Osteoblast (primary cell): ENCODE measurements at regions not wholly inside any gene's neighbourhood (a gene's known extent, or its start where the extent isn't known, plus 50 kb on each side); places are given as distances from the start of the nearest gene placed in this dataset.

Source experiments
- DNase-seq: peaks from one replicate; pipeline ENCODE4 v3.0.0; 2011; ENCODE audit warnings: low spot score, mixed read lengths; ENCODE audit not compliant: insufficient read length; ENCODE audit errors: missing footprints
- H2AFZ ChIP-seq: 2 replicates; pipeline ENCODE4 v1.6.0; 2011; ENCODE audit warnings: mild to moderate bottlenecking, low read length
- H3K27ac ChIP-seq: 2 replicates; pipeline ENCODE4 v1.5.1; 2011; ENCODE audit warnings: mild to moderate bottlenecking, low read depth, low read length, moderate library complexity
- H3K27me3 ChIP-seq: 2 replicates; pipeline ENCODE4 v1.6.0; 2012; ENCODE audit warnings: mild to moderate bottlenecking, control low read depth, inconsistent platforms, low read length, moderate library complexity; ENCODE audit not compliant: insufficient read depth
- H3K36me3 ChIP-seq: 2 replicates; pipeline ENCODE4 v1.5.1; 2011; ENCODE audit warnings: mild to moderate bottlenecking, low read length, control low read depth, moderate library complexity; ENCODE audit not compliant: insufficient read depth
- H3K4me1 ChIP-seq: 2 replicates; pipeline ENCODE4 v1.5.1; 2011; ENCODE audit warnings: mild to moderate bottlenecking, low read length, control low read depth, moderate library complexity; ENCODE audit not compliant: insufficient read depth
- H3K4me2 ChIP-seq: 2 replicates; pipeline ENCODE4 v1.6.0; 2011; ENCODE audit warnings: mild to moderate bottlenecking, low read length; ENCODE audit not compliant: insufficient read depth
- H3K4me3 ChIP-seq: fragments of 200-600 bp; sonication (generic); 3 replicates; pipeline ENCODE4 v1.5.1; 2012; ENCODE audit warnings: mild to moderate bottlenecking, low read length, inconsistent platforms; ENCODE audit not compliant: insufficient read depth
- H3K79me2 ChIP-seq: 2 replicates; pipeline ENCODE4 v1.6.0; 2012; ENCODE audit warnings: mild to moderate bottlenecking, low read length, control low read depth, inconsistent platforms; ENCODE audit not compliant: insufficient read depth
- H3K9me3 ChIP-seq: 2 replicates; pipeline ENCODE4 v1.5.1; 2011; ENCODE audit warnings: low read depth, low read length, control low read depth
- H4K20me1 ChIP-seq: 2 replicates; pipeline ENCODE4 v1.6.0; 2012; ENCODE audit warnings: mild to moderate bottlenecking, low read length, control low read depth; ENCODE audit not compliant: insufficient read depth
- TF ChIP-seq, protein P1 (sequence below): IDR thresholded peaks from 2 replicates; pipeline ENCODE4 v1.5.1; 2011; ENCODE audit warnings: mild to moderate bottlenecking, low read depth, low read length, moderate library complexity; ENCODE audit errors: extremely low read depth

DNA sequence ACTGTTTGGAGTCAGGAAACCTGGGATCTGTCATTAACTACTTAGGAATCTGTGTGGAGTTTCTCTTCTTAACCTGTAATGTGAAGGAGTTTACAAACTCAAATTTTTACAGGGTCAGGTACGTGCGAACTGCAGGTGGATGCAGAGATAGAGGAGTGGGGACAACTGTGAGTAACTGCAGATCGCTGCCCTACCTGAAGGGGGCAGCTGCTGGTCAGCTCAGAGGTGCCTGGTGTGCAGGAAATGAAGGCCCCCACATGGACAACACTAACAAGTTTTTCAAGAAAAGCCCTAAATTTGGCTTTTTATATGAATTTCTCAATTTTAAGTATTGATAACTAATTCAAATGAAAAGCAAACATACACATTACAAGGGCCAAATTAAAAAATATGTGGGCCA, 380.0 kb downstream of the REEP3 start:
- Histone ChIP-seq H3K27me3 (no peaks in the 10 kb centered on the region), H3K27ac (no peak overlapping the region), H3K4me1 (peaks cover 5% of the 10 kb centered on the region), H2AFZ (no peak overlapping the region), H3K9me3 (no peaks in the 10 kb centered on the region), H4K20me1 (no peaks in the 10 kb centered on the region), H3K4me2 (no peak overlapping the region), H3K4me3 (no peak overlapping the region), H3K36me3 (no peaks in the 10 kb centered on the region), H3K79me2 (no peaks in the 10 kb centered on the region)
- TF ChIP-seq, protein P1, sequence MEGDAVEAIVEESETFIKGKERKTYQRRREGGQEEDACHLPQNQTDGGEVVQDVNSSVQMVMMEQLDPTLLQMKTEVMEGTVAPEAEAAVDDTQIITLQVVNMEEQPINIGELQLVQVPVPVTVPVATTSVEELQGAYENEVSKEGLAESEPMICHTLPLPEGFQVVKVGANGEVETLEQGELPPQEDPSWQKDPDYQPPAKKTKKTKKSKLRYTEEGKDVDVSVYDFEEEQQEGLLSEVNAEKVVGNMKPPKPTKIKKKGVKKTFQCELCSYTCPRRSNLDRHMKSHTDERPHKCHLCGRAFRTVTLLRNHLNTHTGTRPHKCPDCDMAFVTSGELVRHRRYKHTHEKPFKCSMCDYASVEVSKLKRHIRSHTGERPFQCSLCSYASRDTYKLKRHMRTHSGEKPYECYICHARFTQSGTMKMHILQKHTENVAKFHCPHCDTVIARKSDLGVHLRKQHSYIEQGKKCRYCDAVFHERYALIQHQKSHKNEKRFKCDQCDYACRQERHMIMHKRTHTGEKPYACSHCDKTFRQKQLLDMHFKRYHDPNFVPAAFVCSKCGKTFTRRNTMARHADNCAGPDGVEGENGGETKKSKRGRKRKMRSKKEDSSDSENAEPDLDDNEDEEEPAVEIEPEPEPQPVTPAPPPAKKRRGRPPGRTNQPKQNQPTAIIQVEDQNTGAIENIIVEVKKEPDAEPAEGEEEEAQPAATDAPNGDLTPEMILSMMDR: peak; percentile 27
- no peak for DNase-seq

- H3K27ac ChIP-seq: no peak overlapping the region
- H3K27me3 ChIP-seq: no peaks in the 10 kb centered on the region
- H3K4me3 ChIP-seq: no peak overlapping the region
- peak; percentile 75 for DNase-seq
- no peaks in the 10 kb centered on the region for H3K36me3 ChIP-seq
- H3K4me1 ChIP-seq: peaks cover 5% of the 10 kb centered on the region
- H3K4me2 ChIP-seq: peak overlapping the region; percentile 18
- H3K79me2 ChIP-seq: no peaks in the 10 kb centered on the region
- no peaks in the 10 kb centered on the region for H3K9me3 ChIP-seq
- no peaks in the 10 kb centered on the region for H4K20me1 ChIP-seq
- H2AFZ ChIP-seq: peak overlapping the region; percentile 50
- TF ChIP-seq, protein P1: no peak
Measured at GRCh38 chr10:63901881-63902280, 380.7 kb downstream of the REEP3 start.

GRCh38 chr10:63910806-63911205, 389.6 kb downstream of the REEP3 start:
- Histone ChIP-seq H3K27me3 (no peaks in the 10 kb centered on the region), H3K4me2 (no peak overlapping the region), H3K36me3 (no peaks in the 10 kb centered on the region), H3K4me1 (no peaks in the 10 kb centered on the region), H4K20me1 (no peaks in the 10 kb centered on the region), H3K9me3 (no peaks in the 10 kb centered on the region), H3K4me3 (no peak overlapping the region), H2AFZ (no peak overlapping the region), H3K27ac (no peak overlapping the region), H3K79me2 (no peaks in the 10 kb centered on the region)
- TF ChIP-seq, protein P1: no peak
- DNase-seq: no peak

GRCh38 chr10:63915240-63915639, 394.0 kb downstream of the REEP3 start:
- H3K4me1 ChIP-seq: no peaks in the 10 kb centered on the region
- no peaks in the 10 kb centered on the region for H4K20me1 ChIP-seq
- H3K4me3 ChIP-seq: no peak overlapping the region
- no peaks in the 10 kb centered on the region for H3K27me3 ChIP-seq
- no peak for DNase-seq
- no peak overlapping the region for H3K27ac ChIP-seq
- H3K79me2 ChIP-seq: no peaks in the 10 kb centered on the region
- H3K9me3 ChIP-seq: no peaks in the 10 kb centered on the region
- TF ChIP-seq, protein P1: no peak
- no peak overlapping the region for H3K4me2 ChIP-seq
- no peak overlapping the region for H2AFZ ChIP-seq
- no peaks in the 10 kb centered on the region for H3K36me3 ChIP-seq
